OCI-LY7 (cell line): ENCODE measurements at regions not wholly inside any gene's neighbourhood (a gene's known extent, or its start where the extent isn't known, plus 50 kb on each side); places are given as distances from the start of the nearest gene placed in this dataset.

Experiments
- CTCF ChIP-seq: fragments of 200-600 bp; sonication (generic); conservative IDR thresholded peaks from 2 replicates; pipeline ENCODE4 v1.5.1; 2014; ENCODE audit warnings: mild to moderate bottlenecking, antibody characterized with exemption, low read length, moderate library complexity, mixed read lengths
- EZH2phosphoT487 ChIP-seq: fragments of 200-600 bp; sonication (generic); IDR thresholded peaks from 2 replicates; pipeline ENCODE4 v1.6.1; 2018; ENCODE audit warnings: low read depth, borderline replicate concordance, mild to moderate bottlenecking, mixed run types, antibody characterized with exemption, low read length, moderate library complexity, mixed read lengths

- no peak for TF ChIP-seq CTCF
- TF ChIP-seq EZH2phosphoT487, result no peak
These were observed 151.1 kb upstream of the BMP2 start for GRCh38 chr20:6616421-6616820.
